ENCODE measurements at regions not wholly inside any gene's neighbourhood (a gene's known extent, or its start where the extent isn't known, plus 50 kb on each side); places are given as distances from the start of the nearest gene placed in this dataset.

DNA sequence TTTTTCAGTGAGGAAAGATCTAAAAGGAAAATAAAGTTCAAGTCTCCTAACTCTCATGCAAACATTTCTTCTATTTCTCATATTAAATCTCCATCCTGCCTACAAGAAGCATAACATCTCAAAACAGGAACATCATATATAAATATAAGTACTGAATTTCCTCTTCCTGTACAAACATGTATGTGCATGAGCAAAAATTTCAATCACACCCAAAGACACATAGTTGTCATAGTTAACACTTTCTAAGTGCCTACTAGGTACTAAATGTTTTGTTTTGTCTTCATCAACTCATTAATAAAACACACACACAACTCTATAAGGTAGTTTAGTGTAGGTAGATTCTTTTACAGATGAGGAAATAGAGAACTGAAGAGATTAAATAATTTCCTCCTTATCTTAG, 237.1 kb upstream of the ADGRL2 start:
- TF ChIP-seq JUND (IDR thresholded peaks at IDR 0.05) (no peak), SP1 (IDR thresholded peaks at IDR 0.05) (no peak), FOXA2 (IDR thresholded peaks at IDR 0.05) (no peak), YY1 (IDR thresholded peaks at IDR 0.05) (no peak), TAF1 (conservative IDR thresholded peaks at IDR 0.05) (no peak), HNF4G (IDR thresholded peaks at IDR 0.05) (no peak), FOXA1 (IDR thresholded peaks at IDR 0.05) (no peak), EGR1 (IDR thresholded peaks at IDR 0.05; ENCODE audit: low read depth in 2 of 2) (no peak), RAD21 (IDR thresholded peaks at IDR 0.05) (no peak), RXRA (IDR thresholded peaks at IDR 0.05) (no peak), NR2F2 (IDR thresholded peaks at IDR 0.05) (no peak), CTCF (IDR thresholded peaks at IDR 0.05; ENCODE audit: low read depth, low read length, missing input control) (no peak), HNF4A (conservative IDR thresholded peaks at IDR 0.05) (no peak)
- TF ChIP-seq, protein P1, sequence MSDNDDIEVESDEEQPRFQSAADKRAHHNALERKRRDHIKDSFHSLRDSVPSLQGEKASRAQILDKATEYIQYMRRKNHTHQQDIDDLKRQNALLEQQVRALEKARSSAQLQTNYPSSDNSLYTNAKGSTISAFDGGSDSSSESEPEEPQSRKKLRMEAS (IDR thresholded peaks at IDR 0.05) = no peak
- TF ChIP-seq, protein P2, sequence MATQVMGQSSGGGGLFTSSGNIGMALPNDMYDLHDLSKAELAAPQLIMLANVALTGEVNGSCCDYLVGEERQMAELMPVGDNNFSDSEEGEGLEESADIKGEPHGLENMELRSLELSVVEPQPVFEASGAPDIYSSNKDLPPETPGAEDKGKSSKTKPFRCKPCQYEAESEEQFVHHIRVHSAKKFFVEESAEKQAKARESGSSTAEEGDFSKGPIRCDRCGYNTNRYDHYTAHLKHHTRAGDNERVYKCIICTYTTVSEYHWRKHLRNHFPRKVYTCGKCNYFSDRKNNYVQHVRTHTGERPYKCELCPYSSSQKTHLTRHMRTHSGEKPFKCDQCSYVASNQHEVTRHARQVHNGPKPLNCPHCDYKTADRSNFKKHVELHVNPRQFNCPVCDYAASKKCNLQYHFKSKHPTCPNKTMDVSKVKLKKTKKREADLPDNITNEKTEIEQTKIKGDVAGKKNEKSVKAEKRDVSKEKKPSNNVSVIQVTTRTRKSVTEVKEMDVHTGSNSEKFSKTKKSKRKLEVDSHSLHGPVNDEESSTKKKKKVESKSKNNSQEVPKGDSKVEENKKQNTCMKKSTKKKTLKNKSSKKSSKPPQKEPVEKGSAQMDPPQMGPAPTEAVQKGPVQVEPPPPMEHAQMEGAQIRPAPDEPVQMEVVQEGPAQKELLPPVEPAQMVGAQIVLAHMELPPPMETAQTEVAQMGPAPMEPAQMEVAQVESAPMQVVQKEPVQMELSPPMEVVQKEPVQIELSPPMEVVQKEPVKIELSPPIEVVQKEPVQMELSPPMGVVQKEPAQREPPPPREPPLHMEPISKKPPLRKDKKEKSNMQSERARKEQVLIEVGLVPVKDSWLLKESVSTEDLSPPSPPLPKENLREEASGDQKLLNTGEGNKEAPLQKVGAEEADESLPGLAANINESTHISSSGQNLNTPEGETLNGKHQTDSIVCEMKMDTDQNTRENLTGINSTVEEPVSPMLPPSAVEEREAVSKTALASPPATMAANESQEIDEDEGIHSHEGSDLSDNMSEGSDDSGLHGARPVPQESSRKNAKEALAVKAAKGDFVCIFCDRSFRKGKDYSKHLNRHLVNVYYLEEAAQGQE (IDR thresholded peaks at IDR 0.05) = no peak
- Histone ChIP-seq H3K9ac (ENCODE audit: low read depth in 1 of 2, low read length in 2 of 2) (no peak overlapping the region), H3K36me3 (ENCODE audit: control insufficient read depth in 4 of 4, insufficient read depth in 3 of 4, low read depth in 1 of 4, low read length in 3 of 4) (no peaks in the 10 kb centered on the region)

DNA sequence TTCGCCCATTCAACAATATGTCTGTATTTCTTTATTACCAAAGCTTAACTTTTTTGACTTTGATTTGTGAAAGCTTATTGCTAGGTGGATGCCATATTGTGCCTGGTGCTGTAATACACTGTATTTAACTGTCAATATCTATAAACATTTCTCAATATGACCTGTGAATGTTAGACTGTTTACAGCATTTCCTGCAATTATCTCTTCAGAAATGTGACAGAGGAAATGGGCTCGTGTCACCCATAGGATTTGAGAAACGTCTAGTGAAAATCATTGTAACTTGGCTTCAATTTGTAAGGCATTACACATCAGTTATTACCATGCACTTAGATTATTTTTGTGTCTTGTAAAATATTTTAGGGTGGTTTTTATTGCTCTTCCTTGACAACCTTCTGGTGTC, 237.8 kb upstream of the ADGRL2 start:
- Histone ChIP-seq H3K27ac (ENCODE audit: low read depth in 1 of 2, low read length in 2 of 2) (no peak overlapping the region), H3K36me3 (ENCODE audit: control insufficient read depth in 4 of 4, insufficient read depth in 3 of 4, low read depth in 1 of 4, low read length in 3 of 4) (no peaks in the 10 kb centered on the region), H3K9ac (ENCODE audit: low read depth in 1 of 2, low read length in 2 of 2) (no peak overlapping the region), H3K27me3 (ENCODE audit: control insufficient read depth in 4 of 4, insufficient read depth in 4 of 4, low read length in 3 of 4) (no peaks in the 10 kb centered on the region), H3K9me3 (ENCODE audit: control insufficient read depth in 4 of 4, low read length in 3 of 4) (no peaks in the 10 kb centered on the region), H3K4me1 (ENCODE audit: control insufficient read depth in 4 of 4, insufficient read depth in 4 of 4, low read length in 3 of 4) (no peaks in the 10 kb centered on the region), H3K4me3 (ENCODE audit: low read depth in 1 of 3, low read length in 3 of 3) (no peak overlapping the region)
- no peak for TF ChIP-seq NR2F2 (IDR thresholded peaks at IDR 0.05)
- no peak for TF ChIP-seq RAD21 (IDR thresholded peaks at IDR 0.05)
- no peak for TF ChIP-seq FOXA1 (IDR thresholded peaks at IDR 0.05)
- no peak for TF ChIP-seq SP1 (IDR thresholded peaks at IDR 0.05)
- TF ChIP-seq, protein P2 (IDR thresholded peaks at IDR 0.05) = no peak
- TF ChIP-seq YY1 (IDR thresholded peaks at IDR 0.05) = no peak
- TF ChIP-seq HNF4A (conservative IDR thresholded peaks at IDR 0.05) = no peak
- TF ChIP-seq TAF1 (conservative IDR thresholded peaks at IDR 0.05) = no peak
- no peak for TF ChIP-seq EGR1 (IDR thresholded peaks at IDR 0.05; ENCODE audit: low read depth in 2 of 2)
- TF ChIP-seq JUND (IDR thresholded peaks at IDR 0.05) = no peak
- no peak for TF ChIP-seq GABPA (IDR thresholded peaks at IDR 0.05 in 1 of 2, conservative IDR thresholded peaks at IDR 0.05 in 1 of 2)
- no peak for TF ChIP-seq ATF3 (IDR thresholded peaks at IDR 0.05)
- no peak for DNase-seq (ENCODE audit: low spot score)
- WGBS = 80% methylated on average over 3 of the region's 3 CpGs

More for the DNA sequence above, 237.1 kb upstream of the ADGRL2 start:
- DNase-seq (ENCODE audit: low spot score) = no peak
- H3K27ac ChIP-seq (ENCODE audit: low read depth in 1 of 2, low read length in 2 of 2) = no peak overlapping the region
- H3K4me3 ChIP-seq (ENCODE audit: low read depth in 1 of 3, low read length in 3 of 3) = no peak overlapping the region
- H3K4me1 ChIP-seq (ENCODE audit: control insufficient read depth in 4 of 4, insufficient read depth in 4 of 4, low read length in 3 of 4) = no peaks in the 10 kb centered on the region
- no peaks in the 10 kb centered on the region for H3K9me3 ChIP-seq (ENCODE audit: control insufficient read depth in 4 of 4, low read length in 3 of 4)
- H3K27me3 ChIP-seq (ENCODE audit: control insufficient read depth in 4 of 4, insufficient read depth in 4 of 4, low read length in 3 of 4) = no peaks in the 10 kb centered on the region

Measured in liver (tissue), 8 donors.